ENCODE measurements at regions not wholly inside any gene's neighbourhood (a gene's known extent, or its start where the extent isn't known, plus 50 kb on each side); places are given as distances from the start of the nearest gene placed in this dataset.

- TF ChIP-seq CTCF (IDR thresholded peaks at IDR 0.05; ENCODE audit: low read depth, low read length, poor library complexity, severe bottlenecking) = no peak
- TF ChIP-seq EZH2phosphoT487 (IDR thresholded peaks at IDR 0.05; ENCODE audit: borderline replicate concordance, low read length) = no peak
These were observed 243.8 kb upstream of the GBE1 start for GRCh38 chr3:82005266-82005665.
